Activated CD4-positive, alpha-beta T cell treated with anti-CD3 and anti-CD28 coated beads for 48 hours (primary cell): ENCODE measurements at regions not wholly inside any gene's neighbourhood (a gene's known extent, or its start where the extent isn't known, plus 50 kb on each side); places are given as distances from the start of the nearest gene placed in this dataset.

ENCODE experiments used
- DNase-seq: peaks from one replicate; pipeline ENCODE4 v3.0.0-alpha.2; 2020

GRCh38 chrX:45972636-45973035 lies 572.6 kb downstream of the ZNF674 start:
- DNase-seq, result no peak

- DNase-seq, result no peak
Measured at GRCh38 chrX:45959567-45959966, 585.7 kb downstream of the ZNF674 start.

GRCh38 chrX:45956191-45956870 lies 588.9 kb downstream of the ZNF674 start:
- DNase-seq, result no peak

- DNase-seq, result no peak
Measured at GRCh38 chrX:45955661-45956060, 589.6 kb downstream of the ZNF674 start.

- no peak for DNase-seq
Measured at GRCh38 chrX:45954026-45954425, 591.2 kb downstream of the ZNF674 start.

GRCh38 chrX:45952030-45952429 lies 593.2 kb downstream of the ZNF674 start:
- DNase-seq, result peak; percentile 4

GRCh38 chrX:45935408-45935807 lies 609.8 kb downstream of the ZNF674 start:
- DNase-seq, result no peak

- no peak for DNase-seq
Measured at GRCh38 chrX:45912316-45912715, 632.9 kb downstream of the ZNF674 start.

- DNase-seq, result no peak
Measured at GRCh38 chrX:45907786-45908185, 637.4 kb downstream of the ZNF674 start.

GRCh38 chrX:45903781-45904201 lies 641.4 kb downstream of the ZNF674 start:
- DNase-seq, result no peak

- DNase-seq, result no peak
Measured at GRCh38 chrX:45900766-45901615, 644.2 kb downstream of the ZNF674 start.

GRCh38 chrX:45894864-45895645 lies 650.2 kb downstream of the ZNF674 start:
- no peak for DNase-seq

GRCh38 chrX:45889471-45889870 lies 655.8 kb downstream of the ZNF674 start:
- DNase-seq, result peak; percentile 5

GRCh38 chrX:45888518-45888917 lies 656.7 kb downstream of the ZNF674 start:
- DNase-seq, result no peak

GRCh38 chrX:45885931-45886330 lies 659.3 kb downstream of the ZNF674 start:
- no peak for DNase-seq

GRCh38 chrX:45879512-45879911 lies 665.7 kb downstream of the ZNF674 start:
- no peak for DNase-seq

- DNase-seq, result no peak
Measured at GRCh38 chrX:45876206-45876605, 669.0 kb downstream of the ZNF674 start.

GRCh38 chrX:45873781-45874180 lies 671.4 kb downstream of the ZNF674 start:
- DNase-seq, result no peak

GRCh38 chrX:45872480-45872879 lies 671.8 kb upstream of the DIPK2B start:
- DNase-seq, result no peak

GRCh38 chrX:45868425-45868824 lies 667.7 kb upstream of the DIPK2B start:
- DNase-seq, result no peak

GRCh38 chrX:45862801-45863200 lies 662.1 kb upstream of the DIPK2B start:
- DNase-seq, result no peak

GRCh38 chrX:45860450-45860849 lies 659.8 kb upstream of the DIPK2B start:
- DNase-seq, result peak; percentile 25

- DNase-seq, result no peak
Measured at GRCh38 chrX:45859407-45859806, 658.7 kb upstream of the DIPK2B start.

GRCh38 chrX:45852884-45853283 lies 652.2 kb upstream of the DIPK2B start:
- no peak for DNase-seq
